ENCODE measurements at regions not wholly inside any gene's neighbourhood (a gene's known extent, or its start where the extent isn't known, plus 50 kb on each side); places are given as distances from the start of the nearest gene placed in this dataset.
"Not testable (repeated sequence)": the region's sequence is repeated elsewhere in the genome, so short reads cannot be mapped to it uniquely, and the experiment has no call there.

DNA sequence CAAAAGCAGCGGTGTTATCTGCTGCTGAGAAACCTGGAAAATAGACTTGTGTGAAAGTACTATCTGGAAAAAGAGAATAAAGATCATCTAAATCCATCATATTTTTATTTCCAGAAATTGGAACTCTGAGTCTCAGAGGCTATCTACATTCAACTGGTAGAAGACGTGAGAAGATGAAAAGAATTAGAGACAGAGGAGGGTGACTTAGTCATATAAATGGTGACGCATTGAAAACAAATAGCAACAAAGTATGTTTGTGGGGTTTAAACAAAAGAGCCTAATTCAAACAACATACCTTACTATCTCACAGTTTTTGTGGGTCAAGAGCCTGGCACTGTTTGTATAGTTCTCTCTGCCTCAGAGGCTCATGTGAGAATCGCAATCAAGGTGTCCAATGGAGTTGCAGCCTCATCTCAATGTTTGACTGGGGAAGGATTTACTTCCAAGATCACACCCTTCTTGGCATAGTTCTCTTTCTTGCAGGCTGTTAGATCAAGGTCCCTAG lies 757.1 kb upstream of the SLC35B3 start:
- no peak for DNase-seq (ENCODE audit: low spot score)

DNA sequence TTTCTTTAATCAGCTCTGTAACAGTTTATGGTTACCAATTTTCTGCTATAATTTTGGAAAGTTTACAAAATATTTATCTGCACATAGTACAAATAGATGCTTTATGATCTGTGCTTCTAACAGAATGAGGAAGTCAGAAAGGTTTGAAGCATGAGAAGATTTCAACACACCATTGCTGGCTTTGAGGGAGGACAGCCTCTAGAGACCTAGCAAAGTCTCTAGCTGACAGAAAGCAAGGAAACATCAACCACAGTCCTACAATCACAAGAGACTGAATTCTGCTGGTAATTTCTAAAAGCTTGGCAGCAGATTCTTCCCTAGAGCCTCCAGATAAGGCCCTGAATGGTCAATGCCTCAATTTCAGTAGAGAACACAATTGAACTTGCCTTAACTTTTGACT lies 750.8 kb upstream of the SLC35B3 start:
- DNase-seq (ENCODE audit: low spot score): no peak

DNA sequence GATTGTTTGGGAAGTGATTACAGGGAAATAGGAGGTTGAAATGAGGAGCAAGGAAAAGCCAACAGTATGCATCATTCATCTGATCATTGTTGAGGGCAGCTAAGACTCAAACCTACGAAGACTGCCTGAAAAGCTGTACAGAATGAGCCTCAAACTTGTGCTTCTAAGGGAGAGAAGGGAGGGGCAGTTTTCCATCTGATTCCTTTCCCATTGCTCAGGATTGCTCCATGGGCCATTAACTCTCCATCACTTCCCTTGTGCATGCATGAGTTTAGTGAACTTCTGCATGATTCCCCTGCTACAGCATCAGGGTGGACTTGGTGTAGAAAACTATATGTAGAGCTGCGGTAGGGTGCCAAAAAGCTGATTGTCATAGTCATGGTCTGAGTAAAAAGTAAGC lies 742.7 kb upstream of the SLC35B3 start:
- DNase-seq (ENCODE audit: low spot score): no peak

GRCh38 chr6:9173229-9173628 lies 737.9 kb upstream of the SLC35B3 start:
- no peak for DNase-seq (ENCODE audit: low spot score)

GRCh38 chr6:9172096-9172495 lies 736.8 kb upstream of the SLC35B3 start:
- no peak for DNase-seq (ENCODE audit: low spot score)

DNA sequence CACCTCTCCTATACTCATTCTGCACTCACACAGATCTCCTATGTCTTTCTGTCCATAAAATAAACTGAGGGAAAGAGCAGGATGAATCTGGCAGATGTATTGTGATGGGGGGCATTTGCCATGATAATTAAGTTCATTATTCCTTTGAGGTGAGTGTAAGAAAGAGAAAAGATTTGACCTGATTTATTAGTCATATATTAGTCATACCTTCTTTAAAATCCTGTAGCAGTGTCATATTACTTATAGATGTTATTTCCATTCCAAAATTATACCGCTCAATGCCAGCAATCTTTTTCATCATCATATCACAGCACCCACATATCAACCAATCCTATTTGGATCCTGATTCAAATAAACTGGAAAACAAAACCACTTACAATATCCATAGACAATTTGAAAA lies 733.3 kb upstream of the SLC35B3 start:
- DNase-seq (ENCODE audit: low spot score): no peak

DNA sequence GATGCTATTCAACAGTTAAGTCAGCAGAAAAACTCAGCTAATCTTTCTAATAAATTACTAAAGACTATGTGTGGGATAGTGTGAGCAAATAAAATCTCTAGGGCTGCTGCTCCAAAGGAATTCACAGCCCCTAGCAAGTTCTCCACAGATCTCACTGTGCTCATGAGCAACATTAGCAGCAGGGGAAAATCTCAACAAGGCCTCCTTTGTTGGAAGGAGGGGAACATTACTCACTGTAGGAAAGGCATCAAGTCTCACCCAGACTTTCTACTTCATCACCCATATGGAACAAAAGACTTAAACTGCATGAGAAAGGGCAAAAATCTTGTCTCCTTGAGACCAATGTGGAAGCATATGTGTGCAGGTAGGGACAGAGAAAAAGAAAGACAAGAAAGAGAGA lies 726.4 kb upstream of the SLC35B3 start:
- no peak for DNase-seq (ENCODE audit: low spot score)

- no peak for DNase-seq (ENCODE audit: low spot score)
These were observed 723.7 kb upstream of the SLC35B3 start for GRCh38 chr6:9159051-9159450.

DNA sequence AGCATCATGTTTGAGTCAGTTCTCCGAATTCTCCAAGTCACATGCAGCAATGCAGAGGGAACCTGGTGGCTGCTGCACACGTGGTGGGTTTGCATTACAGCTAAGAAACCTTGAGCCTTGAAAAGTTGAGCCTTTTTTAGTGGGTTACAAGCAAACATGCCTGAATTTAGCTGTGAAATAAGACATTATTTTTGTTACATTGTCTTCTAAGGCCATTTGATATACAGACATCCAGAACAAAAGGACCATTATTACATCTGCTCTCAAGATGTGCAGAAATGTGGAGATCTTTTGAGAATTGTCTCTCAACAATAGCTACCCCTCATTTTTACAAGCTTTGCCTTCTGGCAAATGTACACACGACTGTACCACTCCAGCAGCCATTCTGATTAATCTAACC lies 720.5 kb upstream of the SLC35B3 start:
- no peak for DNase-seq (ENCODE audit: low spot score)

GRCh38 chr6:9143140-9143539 lies 707.8 kb upstream of the SLC35B3 start:
- no peak for DNase-seq (ENCODE audit: low spot score)

GRCh38 chr6:9140951-9141460 lies 705.7 kb upstream of the SLC35B3 start:
- DNase-seq (ENCODE audit: low spot score): no peak

DNA sequence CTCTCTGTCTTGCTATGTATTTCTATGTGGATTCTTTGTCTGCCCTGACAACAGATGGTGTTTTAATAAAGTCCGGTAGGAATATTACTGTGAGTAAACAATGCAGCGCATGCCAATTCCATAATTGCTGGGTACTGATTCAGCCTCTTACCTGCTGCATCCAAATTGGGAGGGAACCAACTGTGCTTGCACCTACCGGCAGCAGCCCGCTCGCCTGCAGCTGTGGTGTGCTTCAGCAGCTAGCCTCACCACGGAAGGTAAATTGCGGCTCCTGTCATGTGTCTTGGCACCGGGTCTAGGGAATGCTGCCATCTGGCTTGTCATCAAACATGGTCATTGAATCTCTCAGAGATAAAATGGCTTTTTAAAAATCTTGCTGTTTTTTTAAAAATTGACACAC lies 704.8 kb upstream of the SLC35B3 start:
- DNase-seq (ENCODE audit: low spot score): no peak

GRCh38 chr6:9139746-9140145 lies 704.4 kb upstream of the SLC35B3 start:
- no peak for DNase-seq (ENCODE audit: low spot score)

GRCh38 chr6:9138936-9139335 lies 703.6 kb upstream of the SLC35B3 start:
- no peak for DNase-seq (ENCODE audit: low spot score)

DNA sequence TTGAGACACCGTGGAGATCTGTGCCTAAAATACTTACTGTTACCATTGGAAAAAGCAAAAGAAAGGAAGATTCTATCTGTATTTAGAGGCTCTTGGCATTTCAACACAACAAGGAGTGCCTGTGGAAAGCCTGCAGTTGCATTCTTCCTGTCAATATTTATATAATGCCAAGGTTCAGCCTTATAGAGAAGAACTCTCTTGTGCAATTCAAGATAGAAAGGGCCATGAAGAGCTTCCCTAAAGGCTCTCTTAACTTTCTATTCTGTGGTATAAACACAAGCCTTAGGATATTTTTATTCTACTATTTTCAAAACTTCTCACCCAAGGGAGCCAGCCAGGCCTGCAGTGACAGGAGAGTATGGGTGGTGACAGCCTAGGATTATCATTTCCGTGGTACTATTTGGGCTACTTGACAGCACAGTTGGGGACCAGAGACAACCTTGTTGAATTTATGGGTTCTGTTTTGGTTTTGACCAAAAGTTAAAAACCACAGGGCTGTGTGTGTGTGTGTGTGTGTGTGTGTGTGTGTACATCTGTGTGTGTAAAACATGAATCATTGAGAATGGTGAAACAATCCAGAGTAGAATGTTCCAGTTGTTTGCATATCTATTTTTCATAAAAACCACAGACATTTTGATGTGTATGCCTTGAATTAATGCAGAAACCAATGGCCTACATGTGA lies 700.9 kb upstream of the SLC35B3 start:
- DNase-seq (ENCODE audit: low spot score): no peak

GRCh38 chr6:9131616-9132015 lies 696.3 kb upstream of the SLC35B3 start:
- DNase-seq (ENCODE audit: low spot score): no peak

- DNase-seq (ENCODE audit: low spot score): no peak
These were observed 695.9 kb upstream of the SLC35B3 start for GRCh38 chr6:9131201-9131600.

GRCh38 chr6:9128970-9129369 lies 693.6 kb upstream of the SLC35B3 start:
- no peak for DNase-seq (ENCODE audit: low spot score)

DNA sequence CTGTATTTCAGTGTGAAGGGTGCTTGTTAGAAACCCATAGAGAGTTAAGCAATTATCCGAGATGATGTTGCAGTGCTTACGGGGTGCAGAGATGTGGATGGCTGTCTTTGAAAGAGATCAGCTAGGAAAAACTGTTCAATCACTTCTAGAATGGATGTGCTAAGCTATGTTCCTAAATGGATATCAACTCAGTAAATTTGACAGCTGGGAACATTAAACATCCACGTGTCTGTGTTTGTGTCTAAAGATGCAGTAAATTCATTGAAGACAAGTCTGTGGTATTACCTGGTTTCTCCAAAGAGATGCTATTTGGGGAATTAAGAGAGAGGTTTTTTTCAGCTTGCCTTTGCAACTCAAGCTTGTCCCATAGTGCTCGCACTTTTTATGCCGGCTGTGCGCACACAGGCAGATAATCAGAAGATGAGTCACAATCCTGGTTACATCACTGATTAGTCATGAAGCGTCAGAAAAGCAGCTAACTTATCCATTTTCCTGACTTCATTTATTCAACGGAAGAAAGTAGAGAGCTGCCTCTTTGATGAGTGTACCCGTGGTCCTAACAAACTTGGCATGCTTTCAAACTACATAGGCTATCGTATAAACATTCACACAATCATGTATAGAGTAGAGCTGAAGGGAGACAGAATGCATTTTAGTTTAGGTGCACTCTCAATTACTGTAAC lies 691.7 kb upstream of the SLC35B3 start:
- no peak for DNase-seq (ENCODE audit: low spot score)

- DNase-seq (ENCODE audit: low spot score): not testable (repeated sequence)
These were observed 690.7 kb upstream of the SLC35B3 start for GRCh38 chr6:9126034-9126433.

DNA sequence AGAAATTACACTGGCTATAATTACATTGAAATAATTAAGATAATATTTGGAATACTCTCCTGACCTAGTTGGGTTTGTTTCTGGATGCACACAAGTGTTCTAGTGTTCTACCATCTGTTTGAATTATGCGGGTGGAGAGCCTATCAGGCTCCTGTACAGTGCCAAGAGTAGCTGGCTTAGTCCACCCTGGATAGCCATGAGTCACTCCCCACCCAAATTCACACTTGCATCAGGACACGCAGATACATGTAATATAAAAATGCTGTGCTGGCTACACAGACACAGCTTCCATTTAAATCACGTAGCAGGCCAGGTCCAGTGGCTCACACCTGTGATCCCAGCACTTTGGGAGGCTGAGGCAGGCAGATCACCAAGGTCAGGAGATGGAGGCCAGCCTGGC lies 686.2 kb upstream of the SLC35B3 start:
- no peak for DNase-seq (ENCODE audit: low spot score)

- no peak for DNase-seq (ENCODE audit: low spot score)
These were observed 680.7 kb upstream of the SLC35B3 start for GRCh38 chr6:9116026-9116425.

DNA sequence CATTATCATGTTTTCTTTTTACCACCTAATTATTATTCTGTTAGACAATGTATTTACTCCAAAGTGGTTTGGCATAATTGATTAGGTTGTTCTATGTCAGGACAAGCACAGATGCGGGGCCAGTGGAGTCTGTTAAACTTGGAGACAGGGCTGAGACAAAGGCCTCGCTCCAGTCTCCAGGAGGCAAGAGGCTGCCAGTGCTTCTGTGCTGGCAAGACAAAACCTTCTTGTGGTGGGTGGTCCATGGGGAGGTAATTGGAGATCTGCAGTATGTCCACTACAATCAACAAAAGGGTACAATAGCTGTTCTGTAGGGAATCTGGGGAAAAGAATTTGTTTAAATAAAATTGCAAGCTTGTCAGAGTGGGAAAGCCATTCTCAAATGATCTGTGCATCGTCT lies 677.2 kb upstream of the SLC35B3 start:
- DNase-seq (ENCODE audit: low spot score): no peak

Measured in HuH-7 (cell line).